ENCODE measurements at regions not wholly inside any gene's neighbourhood (a gene's known extent, or its start where the extent isn't known, plus 50 kb on each side); places are given as distances from the start of the nearest gene placed in this dataset.

- TF ChIP-seq JUND (IDR thresholded peaks at IDR 0.05; ENCODE audit: low read length) (no peak), TAF1 (IDR thresholded peaks at IDR 0.05; ENCODE audit: low read depth, low read length) (no peak), SIX5 (IDR thresholded peaks at IDR 0.05; ENCODE audit: low read depth, low read length) (no peak), EP300 (IDR thresholded peaks at IDR 0.05; ENCODE audit: borderline replicate concordance in 1 of 2, low read depth in 2 of 2, low read length in 2 of 2) (no peak), POLR2AphosphoS5 (IDR thresholded peaks at IDR 0.05; ENCODE audit: low read depth, low read length) (no peak), CHD2 (IDR thresholded peaks at IDR 0.05; ENCODE audit: low read length) (no peak), USF2 (IDR thresholded peaks at IDR 0.05; ENCODE audit: low read length) (no peak), RAD21 (IDR thresholded peaks at IDR 0.05 in 1 of 2, conservative IDR thresholded peaks at IDR 0.05 in 1 of 2; ENCODE audit: low read depth in 2 of 2, low read length in 2 of 2) (no peak), CHD1 (IDR thresholded peaks at IDR 0.05; ENCODE audit: low read depth, low read length) (no peak), SRF (IDR thresholded peaks at IDR 0.05; ENCODE audit: low read depth, low read length) (no peak), ZNF274 (IDR thresholded peaks at IDR 0.05; ENCODE audit: borderline replicate concordance, extremely low read depth, low read length) (no peak), CTCF (IDR thresholded peaks at IDR 0.05; ENCODE audit: control extremely low read depth in 1 of 3, insufficient read depth in 1 of 3, low read depth in 1 of 3, low read length in 3 of 3) (no peak), CEBPB (IDR thresholded peaks at IDR 0.05; ENCODE audit: low read depth, low read length) (no peak)
Measured at GRCh38 chr1:59151387-59151761, 145.5 kb upstream of the FGGY start.

Data from H1 (cell line).